Ovary (tissue), 7 donors: ENCODE measurements at regions not wholly inside any gene's neighbourhood (a gene's known extent, or its start where the extent isn't known, plus 50 kb on each side); places are given as distances from the start of the nearest gene placed in this dataset.

Source experiments
- DNase-seq, 5 donors: peaks; one replicate each; pipeline ENCODE4 v3.0.0-alpha.2; 2019 to 2020
- H3K27ac ChIP-seq, 2 donors: fragments of 200-600 bp; one replicate each; pipeline versions ENCODE4 v1.5.1 to v1.8.0; 2019 to 2022
- H3K27me3 ChIP-seq: fragments of 200-600 bp; one replicate; pipeline ENCODE4 v1.8.0; 2022
- H3K36me3 ChIP-seq: fragments of 200-600 bp; sonication (generic); one replicate; pipeline ENCODE4 v1.5.1; 2019
- H3K4me1 ChIP-seq: one replicate; pipeline ENCODE4 v1.8.1; 2013; ENCODE audit warnings: mild to moderate bottlenecking, moderate library complexity; ENCODE audit not compliant: insufficient read depth
- H3K4me3 ChIP-seq: fragments of 200-600 bp; sonication (generic); one replicate; pipeline ENCODE4 v1.5.1; 2017
- H3K9me3 ChIP-seq, 2 donors: fragments of 200-600 bp in 1 of 2; sonication (generic) in 1 of 2; one replicate each; pipeline versions ENCODE4 v1.5.1 to v1.8.1; 2013 to 2019; ENCODE audit warnings: mild to moderate bottlenecking in 1 of 2, moderate library complexity in 1 of 2
- EP300 ChIP-seq: sonication (generic); formaldehyde crosslinking; IDR thresholded peaks from one replicate; pipeline ENCODE4 v1.6.1; 2017; ENCODE audit warnings: antibody characterized with exemption
- POLR2A ChIP-seq: fragments of 450-650 bp; IDR thresholded peaks from one replicate; pipeline ENCODE4 v1.6.1; 2017; ENCODE audit warnings: antibody characterized with exemption, mild to moderate bottlenecking, moderate library complexity
- WGBS, 3 donors: extraction: QIAGEN DNeasy Blood & Tissue Kit in 1 of 3; methylation state at CpG; one replicate each; pipeline versions ENCODE4 v1.1.5 to v1.1.7; 2013 to 2017; 5-methylcytosine and 5-hydroxymethylcytosine counted together
- intact Hi-C, 4 donors: fragments of 100-400 bp; cut with DNase I; formaldehyde crosslinking; loops; one replicate each; pipeline versions ENCODE4 v1.11.0 to v1.15.1; 2022 to 2023
- TF ChIP-seq, protein P1 (sequence below), 3 donors: fragments of 450-650 bp in 2 of 3; fragments of 200-600 bp in 1 of 3; IDR thresholded peaks; one replicate each; pipeline versions ENCODE4 v1.5.1 to v1.8.0; 2016 to 2022; ENCODE audit warnings: antibody characterized with exemption in 3 of 3, mild to moderate bottlenecking in 1 of 3
- donor health status: DM: no; HTN: no; CAD: no; lungs with moderate emphysema.
- donor health status: DM: no; HTN: no; CAD: no.
- donor health status: Bipolar disorder and iron deficiency.
- donor health status: DM: no; HTN: no; CAD: no.
- donor health status: DM: yes; HTN: yes; CAD: no.

DNA sequence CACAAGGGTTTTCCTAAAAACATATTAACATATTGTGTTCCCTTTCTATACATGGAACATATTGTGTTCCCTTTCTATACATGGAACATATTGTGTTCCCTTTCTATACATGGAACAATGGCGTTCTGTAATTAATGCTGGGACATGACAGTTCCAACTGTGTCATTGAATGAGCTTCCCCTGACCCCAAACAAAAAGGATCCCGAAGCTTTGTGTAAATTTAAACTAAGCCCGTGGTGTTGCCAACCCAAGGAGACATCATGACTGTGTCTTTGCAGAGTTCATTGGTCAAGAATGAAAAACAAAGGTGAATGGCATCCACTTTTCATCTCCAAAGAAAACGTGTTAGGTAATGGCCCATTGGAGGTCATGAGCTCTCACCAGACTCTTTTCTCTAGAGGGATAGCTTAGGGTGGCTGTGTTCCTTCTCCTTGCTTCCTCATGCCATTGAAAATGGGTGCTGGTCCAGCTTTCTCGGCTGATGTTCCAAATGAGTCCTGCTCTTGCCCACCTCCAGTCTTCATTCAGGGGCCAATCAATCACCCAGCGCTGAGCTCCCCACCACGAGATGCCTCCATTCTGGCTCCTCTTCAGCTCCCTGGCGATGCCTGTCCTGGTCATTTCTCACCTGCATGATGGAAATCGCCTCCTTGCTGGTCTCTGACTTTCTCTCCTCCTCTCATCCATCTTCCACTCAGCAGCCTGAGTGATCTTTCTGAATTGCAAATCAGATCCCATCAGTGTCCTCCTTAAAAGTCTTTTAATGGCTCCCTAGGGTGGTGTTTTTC, 156.1 kb downstream of the VRK1 start:
- TF ChIP-seq, protein P1, sequence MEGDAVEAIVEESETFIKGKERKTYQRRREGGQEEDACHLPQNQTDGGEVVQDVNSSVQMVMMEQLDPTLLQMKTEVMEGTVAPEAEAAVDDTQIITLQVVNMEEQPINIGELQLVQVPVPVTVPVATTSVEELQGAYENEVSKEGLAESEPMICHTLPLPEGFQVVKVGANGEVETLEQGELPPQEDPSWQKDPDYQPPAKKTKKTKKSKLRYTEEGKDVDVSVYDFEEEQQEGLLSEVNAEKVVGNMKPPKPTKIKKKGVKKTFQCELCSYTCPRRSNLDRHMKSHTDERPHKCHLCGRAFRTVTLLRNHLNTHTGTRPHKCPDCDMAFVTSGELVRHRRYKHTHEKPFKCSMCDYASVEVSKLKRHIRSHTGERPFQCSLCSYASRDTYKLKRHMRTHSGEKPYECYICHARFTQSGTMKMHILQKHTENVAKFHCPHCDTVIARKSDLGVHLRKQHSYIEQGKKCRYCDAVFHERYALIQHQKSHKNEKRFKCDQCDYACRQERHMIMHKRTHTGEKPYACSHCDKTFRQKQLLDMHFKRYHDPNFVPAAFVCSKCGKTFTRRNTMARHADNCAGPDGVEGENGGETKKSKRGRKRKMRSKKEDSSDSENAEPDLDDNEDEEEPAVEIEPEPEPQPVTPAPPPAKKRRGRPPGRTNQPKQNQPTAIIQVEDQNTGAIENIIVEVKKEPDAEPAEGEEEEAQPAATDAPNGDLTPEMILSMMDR (IDR thresholded peaks at IDR 0.05), result no peak
- TF ChIP-seq POLR2A (no peak), EP300 (no peak)
- WGBS, 3 donors, result 82 to 85% (median 84%) methylated on average over 9 of the region's 9 CpGs
- no peak overlapping the region for H3K27ac ChIP-seq
- H3K4me3 ChIP-seq, result no peak overlapping the region
- no peaks in the 10 kb centered on the region for H3K4me1 ChIP-seq
- no peak for DNase-seq
- H3K9me3 ChIP-seq, result no peaks in the 10 kb centered on the region
- no peaks in the 10 kb centered on the region for H3K36me3 ChIP-seq
- no peaks in the 10 kb centered on the region for H3K27me3 ChIP-seq
- intact Hi-C loops, result no loop called here

DNA sequence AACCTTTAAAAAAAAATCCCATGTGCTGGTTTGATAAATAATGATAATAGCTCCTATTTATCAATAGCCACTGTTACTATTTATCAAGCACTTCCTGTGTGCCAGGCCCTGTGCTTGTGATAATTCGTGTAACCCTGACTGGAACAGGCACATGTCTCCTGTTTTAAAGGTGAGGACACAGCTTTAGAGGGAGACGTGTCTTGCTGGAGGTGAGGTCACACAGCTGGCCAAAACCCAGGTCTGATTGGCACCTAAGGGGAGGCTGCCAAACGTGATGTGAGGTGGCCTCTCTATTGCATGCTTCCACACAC, 156.6 kb downstream of the VRK1 start:
- intact Hi-C loops, result no loop called here
- TF ChIP-seq, protein P1 (IDR thresholded peaks at IDR 0.05), result no peak
- Histone ChIP-seq H3K27ac (no peak overlapping the region), H3K4me1 (no peaks in the 10 kb centered on the region), H3K4me3 (no peak overlapping the region), H3K27me3 (no peaks in the 10 kb centered on the region), H3K9me3 (no peaks in the 10 kb centered on the region), H3K36me3 (no peaks in the 10 kb centered on the region)
- DNase-seq, result no peak
- 60 to 69% (median 61%) methylated on average over 3 of the region's 3 CpGs for WGBS, 3 donors

DNA sequence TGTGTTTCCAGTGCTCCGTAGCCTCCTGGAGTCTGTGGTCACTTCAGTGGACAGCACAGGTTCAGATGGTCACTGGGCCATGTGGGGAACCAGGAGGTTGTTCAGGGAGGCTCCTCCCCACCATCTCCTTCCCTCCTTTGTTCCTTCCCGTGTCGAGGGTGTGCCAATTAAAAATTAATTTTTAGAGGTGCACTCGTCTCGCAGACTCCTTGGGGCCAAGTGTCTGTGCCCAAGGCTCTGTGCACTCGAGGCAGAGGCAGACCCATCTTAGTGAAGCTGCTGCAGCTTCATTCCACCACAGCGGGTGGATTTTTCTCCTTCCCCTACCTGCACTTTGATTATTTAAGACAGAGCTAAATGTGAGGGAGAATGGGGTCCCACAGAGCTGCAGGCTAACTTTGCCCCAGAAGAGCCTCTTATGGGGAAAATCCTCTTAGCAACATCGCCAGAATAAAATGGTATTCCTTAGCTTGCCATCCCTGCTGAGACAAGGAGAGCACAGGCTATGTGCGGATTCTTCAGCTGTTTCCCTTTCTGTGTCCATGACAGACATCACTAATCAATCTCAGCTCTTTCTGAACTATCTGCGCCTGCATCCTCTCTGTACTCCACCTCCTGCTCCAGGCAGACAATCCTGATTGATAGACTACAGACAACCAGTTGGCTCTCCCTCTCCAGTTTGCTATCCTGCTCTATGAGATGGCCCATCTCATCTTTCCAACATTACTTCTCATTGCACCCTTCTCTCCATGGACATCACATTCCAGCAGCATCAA, 159.5 kb downstream of the VRK1 start:
- intact Hi-C loops, result no loop called here
- H3K27ac ChIP-seq, result no peak overlapping the region
- H3K27me3 ChIP-seq, result no peaks in the 10 kb centered on the region
- no peak overlapping the region for H3K4me3 ChIP-seq
- no peaks in the 10 kb centered on the region for H3K36me3 ChIP-seq
- no peak for DNase-seq
- TF ChIP-seq, protein P1 (IDR thresholded peaks at IDR 0.05), result no peak
- TF ChIP-seq EP300, result no peak
- no peak for TF ChIP-seq POLR2A
- no peaks in the 10 kb centered on the region for H3K9me3 ChIP-seq
- 86 to 90% (median 87%) methylated on average over 10 of the region's 10 CpGs for WGBS, 3 donors
- H3K4me1 ChIP-seq, result no peaks in the 10 kb centered on the region

DNA sequence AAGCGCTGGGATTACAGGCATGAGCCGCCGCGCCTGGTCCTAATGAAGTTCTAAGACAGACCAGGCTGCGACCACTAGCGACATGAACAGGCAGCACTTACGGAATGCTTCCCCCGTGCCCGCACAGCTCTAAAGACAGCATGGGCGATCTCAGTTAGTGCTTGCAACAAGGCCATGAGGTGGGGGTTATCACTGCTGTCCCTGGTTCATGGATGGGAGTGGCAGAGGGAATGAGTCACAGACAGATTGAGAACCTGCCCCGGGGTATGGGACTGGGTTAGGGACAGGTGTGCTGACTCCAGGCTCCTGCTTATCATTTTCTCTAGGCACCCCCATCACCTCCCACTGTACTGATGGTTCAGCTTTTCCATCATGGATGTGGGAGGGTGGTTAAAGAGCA, 160.9 kb downstream of the VRK1 start:
- no peaks in the 10 kb centered on the region for H3K27me3 ChIP-seq
- DNase-seq, result no peak
- H3K36me3 ChIP-seq, result no peaks in the 10 kb centered on the region
- intact Hi-C loops, result no loop called here
- 92 to 93% (median 92%) methylated on average over 11 of the region's 11 CpGs for WGBS, 3 donors
- no peak for TF ChIP-seq EP300
- TF ChIP-seq, protein P1 (IDR thresholded peaks at IDR 0.05), result no peak
- TF ChIP-seq POLR2A, result no peak
- no peak overlapping the region for H3K27ac ChIP-seq
- no peaks in the 10 kb centered on the region for H3K9me3 ChIP-seq
- H3K4me3 ChIP-seq, result no peak overlapping the region
- no peaks in the 10 kb centered on the region for H3K4me1 ChIP-seq
